GM19043 (cell line): ENCODE measurements at regions not wholly inside any gene's neighbourhood (a gene's known extent, or its start where the extent isn't known, plus 50 kb on each side); places are given as distances from the start of the nearest gene placed in this dataset.

Source experiments
- ATAC-seq: cut with Tn5 transposase; IDR thresholded peaks from one replicate; pipeline ENCODE4 v1.9.1; 2021; ENCODE audit warnings: low read depth; ENCODE audit not compliant: unreplicated experiment

GRCh38 chr5:44868541-44868940 lies 59.8 kb downstream of the MRPS30 start:
- no peak for ATAC-seq

- ATAC-seq = no peak
These were observed 61.2 kb downstream of the MRPS30 start for GRCh38 chr5:44869928-44870327.

DNA sequence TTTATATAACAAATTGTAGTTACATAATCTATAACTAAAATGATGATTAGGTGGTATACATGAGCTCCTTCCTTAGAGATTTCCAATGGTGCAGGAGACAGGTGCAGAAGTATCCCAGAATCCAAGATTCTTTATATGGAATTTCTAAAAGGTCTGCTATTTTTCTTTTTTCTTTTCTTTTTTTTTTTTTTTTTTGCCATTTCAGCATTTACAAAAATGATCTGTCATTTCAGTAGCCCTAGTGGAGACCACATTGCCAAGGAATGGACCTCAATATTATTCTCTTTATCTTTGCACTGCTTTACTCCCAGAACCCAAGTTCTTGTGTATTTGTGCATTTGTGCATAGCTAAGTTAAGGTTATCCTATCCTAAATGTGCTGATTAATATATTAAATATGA lies 61.7 kb downstream of the MRPS30 start:
- ATAC-seq = no peak

GRCh38 chr5:44871401-44871800 lies 62.7 kb downstream of the MRPS30 start:
- no peak for ATAC-seq

DNA sequence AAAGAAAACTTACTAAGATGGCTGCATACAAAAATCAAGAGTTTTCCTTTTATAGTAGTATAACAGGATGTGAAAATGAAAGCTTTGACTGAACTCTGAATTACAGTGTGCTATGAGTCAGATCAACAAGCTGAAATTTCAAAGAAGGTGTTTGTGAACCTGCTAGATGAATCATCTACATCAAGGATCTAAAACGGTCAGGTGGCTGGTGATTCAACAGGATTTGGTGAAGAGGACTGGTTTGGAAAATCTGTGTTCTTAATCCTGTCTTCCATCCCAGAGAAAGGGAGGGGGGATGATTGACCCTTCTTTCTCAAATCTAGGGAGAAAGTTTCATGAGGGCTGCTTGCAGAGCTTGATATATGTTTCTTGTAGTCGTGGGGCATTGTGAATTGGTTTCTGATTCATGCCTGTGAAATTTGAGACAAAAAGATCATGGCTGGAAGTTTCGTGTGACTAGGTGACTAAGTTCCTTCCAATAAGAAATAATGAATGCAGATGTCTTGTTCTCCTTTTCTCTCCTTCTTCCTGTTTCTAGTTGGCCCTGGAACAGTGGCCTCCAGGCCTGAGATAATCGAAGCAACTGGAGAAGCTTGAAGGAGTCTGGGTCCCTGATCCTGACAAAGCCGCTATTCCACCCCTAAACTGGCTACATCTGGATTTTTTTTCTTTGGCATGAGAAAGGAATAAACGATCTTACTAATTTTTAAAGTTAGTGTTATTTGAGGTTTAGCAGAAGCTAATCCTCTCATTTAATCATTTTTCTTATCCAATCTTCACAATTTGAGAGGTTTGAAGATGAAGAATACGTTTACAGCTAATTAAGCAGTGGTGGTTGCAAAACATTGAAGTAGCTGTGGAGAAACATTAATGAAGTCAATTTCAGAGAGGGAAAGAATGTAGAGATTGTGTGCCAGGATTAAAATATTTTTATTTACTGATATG lies 67.2 kb downstream of the MRPS30 start:
- peak; percentile 99 for ATAC-seq

GRCh38 chr5:44881266-44881665 lies 72.5 kb downstream of the MRPS30 start:
- ATAC-seq = no peak

- no peak for ATAC-seq
These were observed 75.3 kb downstream of the MRPS30 start for GRCh38 chr5:44884036-44884435.

DNA sequence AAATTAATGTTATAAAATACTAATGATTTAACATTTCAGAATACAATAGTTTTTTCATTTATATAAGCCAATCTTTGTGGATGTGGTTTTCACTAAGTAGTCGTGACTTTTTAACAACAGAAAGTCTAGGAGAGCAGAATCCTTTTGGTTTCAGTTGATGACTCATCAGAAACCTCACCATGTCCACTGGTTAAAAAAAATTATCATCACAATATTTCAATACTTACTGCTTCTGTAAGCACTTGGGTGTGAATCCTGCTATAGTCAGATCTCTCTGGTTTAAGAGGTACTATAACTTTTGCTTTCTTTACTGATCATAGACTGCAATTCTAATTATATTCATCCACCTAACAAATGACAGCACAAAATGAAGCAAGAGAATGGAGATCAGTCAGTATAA lies 77.2 kb downstream of the MRPS30 start:
- peak; percentile 91 for ATAC-seq

- ATAC-seq = no peak
These were observed 79.0 kb downstream of the MRPS30 start for GRCh38 chr5:44887722-44888121.

DNA sequence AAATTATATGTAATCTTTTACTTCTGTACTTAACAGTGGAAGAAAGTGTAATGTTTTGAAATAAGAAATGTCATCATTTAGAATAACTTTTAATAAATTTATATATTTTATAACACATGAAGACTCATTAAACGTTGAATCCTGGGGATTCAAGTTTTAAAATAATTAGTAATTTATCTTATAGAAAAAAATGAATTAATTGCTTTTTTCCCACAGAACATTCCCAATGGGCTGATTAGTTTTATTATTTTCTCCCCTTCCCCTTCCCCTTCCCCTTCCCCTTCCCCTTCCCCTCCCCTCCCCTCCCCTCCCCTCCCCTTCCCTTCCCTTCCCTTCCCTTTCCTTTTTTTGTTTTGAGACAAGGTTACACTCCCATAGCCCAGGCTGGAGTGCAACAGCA lies 79.7 kb downstream of the MRPS30 start:
- ATAC-seq = no peak

- no peak for ATAC-seq
These were observed 82.4 kb downstream of the MRPS30 start for GRCh38 chr5:44891116-44891515.

GRCh38 chr5:44900273-44900954 lies 91.7 kb downstream of the MRPS30 start:
- ATAC-seq = no peak

DNA sequence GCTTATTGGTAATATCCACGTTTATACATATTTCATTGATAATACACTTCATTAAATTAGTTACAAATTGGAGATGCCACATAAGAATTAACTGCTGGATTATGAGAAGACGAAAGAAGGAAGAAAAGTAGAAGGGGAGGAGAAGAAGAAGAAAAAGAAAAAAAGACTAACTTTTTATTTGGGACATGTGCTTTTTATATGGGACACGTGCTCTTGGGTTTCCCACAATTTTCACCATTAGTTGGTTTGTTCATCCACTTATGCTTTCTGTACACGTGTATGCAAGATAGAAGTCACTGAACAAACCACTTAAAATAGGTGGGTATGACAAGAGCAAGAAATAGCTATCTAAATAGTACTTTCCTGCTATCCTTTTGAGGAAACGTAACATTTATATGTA lies 98.6 kb downstream of the MRPS30 start:
- no peak for ATAC-seq

- no peak for ATAC-seq
These were observed 100.3 kb downstream of the MRPS30 start for GRCh38 chr5:44909004-44909403.

GRCh38 chr5:44911501-44911900 lies 102.8 kb downstream of the MRPS30 start:
- ATAC-seq = no peak

DNA sequence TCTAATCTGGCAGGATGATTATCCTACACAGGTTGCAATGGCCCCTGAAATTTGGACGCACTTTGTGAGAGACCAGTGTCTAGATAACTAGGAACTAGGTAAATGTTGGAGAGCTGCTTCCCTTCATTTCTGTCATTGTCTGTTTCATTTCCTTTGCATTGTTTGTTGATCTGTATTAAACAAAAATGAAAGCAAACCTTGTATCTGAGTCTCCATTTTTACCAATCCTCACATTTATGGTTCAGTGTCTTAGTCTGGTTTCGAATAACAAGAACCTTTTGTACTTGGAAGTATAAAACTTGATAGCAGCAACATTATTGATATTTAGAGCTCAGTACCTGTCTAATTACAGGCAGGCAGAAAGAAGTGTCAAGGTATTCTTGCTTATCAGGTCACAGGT lies 105.5 kb downstream of the MRPS30 start:
- no peak for ATAC-seq

GRCh38 chr5:44919560-44919959 lies 110.8 kb downstream of the MRPS30 start:
- no peak for ATAC-seq

DNA sequence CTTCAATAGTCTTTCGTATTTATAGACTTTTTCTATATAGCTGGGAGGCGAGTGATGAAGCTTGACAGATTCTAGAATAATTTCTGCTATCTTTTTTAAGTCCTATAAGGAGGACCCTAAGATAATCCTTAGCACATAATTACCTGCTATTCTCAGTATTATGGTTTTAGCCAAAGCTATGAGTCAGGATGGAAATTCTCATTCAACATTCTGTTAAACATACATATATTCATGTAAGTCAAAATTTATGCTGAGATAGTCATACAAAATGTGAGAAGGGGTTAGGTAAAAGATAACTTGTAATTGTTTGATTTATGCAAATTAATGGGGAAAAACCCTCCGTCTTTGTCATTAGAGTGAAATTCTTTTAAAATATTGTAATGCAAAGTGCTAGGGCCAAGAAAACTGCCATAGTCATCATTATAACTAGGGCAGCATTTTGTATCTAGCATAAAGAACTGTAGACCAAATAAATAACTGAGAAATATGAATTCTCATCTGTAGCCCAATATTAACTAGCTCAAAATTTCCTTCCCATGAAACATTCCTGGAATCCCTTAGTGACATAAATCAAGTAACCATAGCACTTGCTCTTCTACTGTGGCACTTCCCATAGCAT lies 118.5 kb downstream of the MRPS30 start:
- no peak for ATAC-seq

DNA sequence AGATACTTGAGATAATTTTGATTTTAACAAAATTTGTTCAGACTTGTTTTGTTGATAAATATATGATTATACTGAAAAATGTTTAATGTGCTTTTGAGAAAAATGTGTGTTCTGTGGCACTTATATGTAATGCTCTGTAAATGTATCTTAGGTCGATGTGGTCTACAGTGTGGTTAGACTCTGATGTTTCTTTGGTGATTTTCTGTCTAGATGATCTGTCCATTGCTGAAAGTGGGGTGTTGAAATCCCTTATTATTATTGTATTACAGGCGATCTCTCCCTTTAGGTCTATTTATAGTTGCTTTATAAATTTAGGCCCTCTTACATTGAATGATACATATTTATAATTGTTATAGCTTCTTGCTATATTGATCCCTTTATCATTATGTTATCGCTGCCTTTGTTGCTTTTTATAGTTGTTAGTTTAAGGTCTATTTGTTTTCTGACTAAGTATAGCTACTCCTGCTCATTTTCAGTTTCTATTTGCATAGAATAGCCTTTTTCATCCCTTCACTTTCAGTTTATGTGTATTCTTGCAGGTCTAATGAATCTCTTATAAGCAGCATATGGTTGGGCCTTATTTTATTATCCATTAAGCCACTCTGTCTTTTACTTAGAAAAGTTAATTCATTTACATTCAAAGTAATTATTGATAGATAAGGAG lies 124.3 kb downstream of the MRPS30 start:
- ATAC-seq = peak; percentile 98

- ATAC-seq = peak; percentile 23
These were observed 124.9 kb downstream of the MRPS30 start for GRCh38 chr5:44933686-44934085.

- no peak for ATAC-seq
These were observed 126.5 kb downstream of the MRPS30 start for GRCh38 chr5:44935262-44935661.
